ENCODE measurements at regions not wholly inside any gene's neighbourhood (a gene's known extent, or its start where the extent isn't known, plus 50 kb on each side); places are given as distances from the start of the nearest gene placed in this dataset.

GRCh38 chr3:16026753-16027152 is 147.7 kb upstream of the GALNT15 start:
- TF ChIP-seq, protein P1, sequence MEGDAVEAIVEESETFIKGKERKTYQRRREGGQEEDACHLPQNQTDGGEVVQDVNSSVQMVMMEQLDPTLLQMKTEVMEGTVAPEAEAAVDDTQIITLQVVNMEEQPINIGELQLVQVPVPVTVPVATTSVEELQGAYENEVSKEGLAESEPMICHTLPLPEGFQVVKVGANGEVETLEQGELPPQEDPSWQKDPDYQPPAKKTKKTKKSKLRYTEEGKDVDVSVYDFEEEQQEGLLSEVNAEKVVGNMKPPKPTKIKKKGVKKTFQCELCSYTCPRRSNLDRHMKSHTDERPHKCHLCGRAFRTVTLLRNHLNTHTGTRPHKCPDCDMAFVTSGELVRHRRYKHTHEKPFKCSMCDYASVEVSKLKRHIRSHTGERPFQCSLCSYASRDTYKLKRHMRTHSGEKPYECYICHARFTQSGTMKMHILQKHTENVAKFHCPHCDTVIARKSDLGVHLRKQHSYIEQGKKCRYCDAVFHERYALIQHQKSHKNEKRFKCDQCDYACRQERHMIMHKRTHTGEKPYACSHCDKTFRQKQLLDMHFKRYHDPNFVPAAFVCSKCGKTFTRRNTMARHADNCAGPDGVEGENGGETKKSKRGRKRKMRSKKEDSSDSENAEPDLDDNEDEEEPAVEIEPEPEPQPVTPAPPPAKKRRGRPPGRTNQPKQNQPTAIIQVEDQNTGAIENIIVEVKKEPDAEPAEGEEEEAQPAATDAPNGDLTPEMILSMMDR (IDR thresholded peaks at IDR 0.05; ENCODE audit: control insufficient read depth, insufficient read depth, low read depth, low read length, missing control alignments), result no peak
- DNase-seq (ENCODE audit: low read depth), result no peak
- no peak overlapping the region for H3K4me3 ChIP-seq (ENCODE audit: control insufficient read depth, low read depth, low read length)

DNA sequence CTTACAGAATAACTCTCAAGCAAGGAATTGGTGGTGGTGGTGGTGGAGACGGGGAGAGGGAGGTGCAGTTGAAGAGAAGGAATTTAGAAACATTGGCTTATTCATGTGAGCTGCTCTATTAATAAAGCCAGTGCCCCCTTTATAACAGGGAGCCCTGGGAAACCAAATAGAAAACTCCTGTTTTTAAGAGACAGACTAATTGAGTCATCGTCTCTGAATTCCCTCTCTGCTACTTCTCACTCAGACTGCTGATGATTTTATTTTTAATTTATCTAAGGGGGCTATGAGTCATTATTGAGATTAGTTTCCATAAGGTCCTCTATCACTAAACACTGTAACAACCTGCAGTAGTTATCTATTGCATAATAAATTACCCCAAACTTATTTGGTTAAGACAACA is 145.9 kb upstream of the GALNT15 start:
- TF ChIP-seq, protein P1 (IDR thresholded peaks at IDR 0.05; ENCODE audit: control insufficient read depth, insufficient read depth, low read depth, low read length, missing control alignments), result no peak
- no peak for DNase-seq (ENCODE audit: low read depth)
- H3K4me3 ChIP-seq (ENCODE audit: control insufficient read depth, low read depth, low read length), result no peak overlapping the region

- H3K4me3 ChIP-seq (ENCODE audit: control insufficient read depth, low read depth, low read length), result no peak overlapping the region
- DNase-seq (ENCODE audit: low read depth), result no peak
- TF ChIP-seq, protein P1 (IDR thresholded peaks at IDR 0.05; ENCODE audit: control insufficient read depth, insufficient read depth, low read depth, low read length, missing control alignments), result no peak
These were observed 144.1 kb upstream of the GALNT15 start for GRCh38 chr3:16030342-16030741.

DNA sequence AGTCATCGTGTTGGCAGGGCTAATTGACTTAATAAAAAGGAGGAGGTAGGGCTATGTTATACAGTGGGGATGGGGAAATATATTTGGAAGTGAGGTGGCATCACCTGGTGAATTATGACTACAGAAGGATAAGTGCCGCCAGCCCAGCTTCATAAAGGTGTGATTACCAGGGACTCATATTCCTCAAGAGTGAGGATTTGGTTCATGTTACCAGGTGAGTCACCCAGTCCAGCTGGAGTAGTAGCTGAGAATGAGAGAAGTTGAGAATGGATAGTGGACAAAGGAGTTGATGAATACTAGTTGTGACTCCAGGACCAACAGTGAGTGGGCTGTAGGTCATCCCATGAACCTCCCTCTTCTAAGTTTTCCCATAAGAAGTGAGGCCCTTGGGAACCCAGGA is 143.0 kb upstream of the GALNT15 start:
- TF ChIP-seq, protein P1 (IDR thresholded peaks at IDR 0.05; ENCODE audit: control insufficient read depth, insufficient read depth, low read depth, low read length, missing control alignments), result no peak
- H3K4me3 ChIP-seq (ENCODE audit: control insufficient read depth, low read depth, low read length), result no peak overlapping the region
- no peak for DNase-seq (ENCODE audit: low read depth)

GRCh38 chr3:16033889-16034687 is 140.4 kb upstream of the GALNT15 start:
- H3K4me3 ChIP-seq (ENCODE audit: control insufficient read depth, low read depth, low read length), result no peak overlapping the region
- DNase-seq (ENCODE audit: low read depth), result no peak
- TF ChIP-seq, protein P1 (IDR thresholded peaks at IDR 0.05; ENCODE audit: control insufficient read depth, insufficient read depth, low read depth, low read length, missing control alignments), result no peak

GRCh38 chr3:16040991-16041390 is 133.5 kb upstream of the GALNT15 start:
- DNase-seq (ENCODE audit: low read depth), result no peak

More at GRCh38 chr3:16040991-16041390, 133.5 kb upstream of the GALNT15 start:
- H3K4me3 ChIP-seq (ENCODE audit: control insufficient read depth, low read depth, low read length), result no peak overlapping the region
- TF ChIP-seq, protein P1 (IDR thresholded peaks at IDR 0.05; ENCODE audit: control insufficient read depth, insufficient read depth, low read depth, low read length, missing control alignments), result no peak

All from AG09309 (cell line).